ENCODE measurements at regions not wholly inside any gene's neighbourhood (a gene's known extent, or its start where the extent isn't known, plus 50 kb on each side); places are given as distances from the start of the nearest gene placed in this dataset.
"Not testable (repeated sequence)": the region's sequence is repeated elsewhere in the genome, so short reads cannot be mapped to it uniquely, and the experiment has no call there.

DNA sequence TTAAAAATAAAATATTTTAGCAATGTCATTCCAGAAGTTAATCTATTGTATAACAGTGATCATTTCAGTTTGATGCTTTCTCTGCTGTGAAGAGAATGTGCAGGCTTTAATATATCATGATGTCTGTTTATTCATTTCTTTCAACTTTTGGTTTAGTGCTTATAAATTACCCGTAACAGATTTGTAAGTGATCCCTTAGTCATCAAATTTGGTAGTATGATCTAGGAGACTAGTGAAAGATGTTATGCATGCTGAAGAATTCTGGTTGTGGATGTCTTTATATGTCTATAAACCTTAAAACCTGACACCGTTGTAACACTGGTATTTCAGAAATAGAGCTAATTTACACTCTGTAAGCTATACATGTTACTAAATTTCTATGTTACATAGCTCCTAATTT is 260.4 kb downstream of the CPS1 start:
- no peak for DNase-seq
- no peaks in the 10 kb centered on the region for H3K36me3 Mint-ChIP-seq (ENCODE audit: low read depth)
- H3K27me3 Mint-ChIP-seq = no peaks in the 10 kb centered on the region
- H3K27ac Mint-ChIP-seq = no peak overlapping the region
- H3K4me1 Mint-ChIP-seq = no peaks in the 10 kb centered on the region
- H3K9me3 Mint-ChIP-seq = no peaks in the 10 kb centered on the region
- intact Hi-C loops (cut with micrococcal nuclease) = no loop called here
- no peak overlapping the region for H3K4me3 Mint-ChIP-seq

GRCh38 chr2:210818473-210818872 is 262.1 kb downstream of the CPS1 start:
- DNase-seq = no peak
- Mint-ChIP-seq H3K4me1 (no peaks in the 10 kb centered on the region), H3K9me3 (no peaks in the 10 kb centered on the region), H3K4me3 (no peak overlapping the region), H3K27me3 (no peaks in the 10 kb centered on the region), H3K36me3 (ENCODE audit: low read depth) (no peaks in the 10 kb centered on the region), H3K27ac (no peak overlapping the region)
- intact Hi-C loops (cut with micrococcal nuclease) = no loop called here

GRCh38 chr2:210833403-210833802 is 277.0 kb downstream of the CPS1 start:
- Mint-ChIP-seq H3K36me3 (ENCODE audit: low read depth) (no peaks in the 10 kb centered on the region), H3K4me3 (no peak overlapping the region), H3K9me3 (no peaks in the 10 kb centered on the region), H3K27me3 (no peaks in the 10 kb centered on the region), H3K27ac (no peak overlapping the region), H3K4me1 (no peaks in the 10 kb centered on the region)
- DNase-seq = no peak
- intact Hi-C loops (cut with micrococcal nuclease) = no loop called here

- H3K27me3 Mint-ChIP-seq = no peaks in the 10 kb centered on the region
- no peaks in the 10 kb centered on the region for H3K36me3 Mint-ChIP-seq (ENCODE audit: low read depth)
- DNase-seq = no peak
- H3K9me3 Mint-ChIP-seq = no peaks in the 10 kb centered on the region
- H3K4me3 Mint-ChIP-seq = no peak overlapping the region
- no peak overlapping the region for H3K27ac Mint-ChIP-seq
- no peaks in the 10 kb centered on the region for H3K4me1 Mint-ChIP-seq
- intact Hi-C loops (cut with micrococcal nuclease) = no loop called here
These were observed 282.6 kb downstream of the CPS1 start for GRCh38 chr2:210839034-210839433.

GRCh38 chr2:210839450-210839849 is 283.1 kb downstream of the CPS1 start:
- Mint-ChIP-seq H3K36me3 (ENCODE audit: low read depth) (no peaks in the 10 kb centered on the region), H3K27ac (no peak overlapping the region), H3K4me3 (no peak overlapping the region), H3K9me3 (no peaks in the 10 kb centered on the region), H3K27me3 (no peaks in the 10 kb centered on the region), H3K4me1 (no peaks in the 10 kb centered on the region)
- intact Hi-C loops (cut with micrococcal nuclease) = no loop called here
- no peak for DNase-seq

DNA sequence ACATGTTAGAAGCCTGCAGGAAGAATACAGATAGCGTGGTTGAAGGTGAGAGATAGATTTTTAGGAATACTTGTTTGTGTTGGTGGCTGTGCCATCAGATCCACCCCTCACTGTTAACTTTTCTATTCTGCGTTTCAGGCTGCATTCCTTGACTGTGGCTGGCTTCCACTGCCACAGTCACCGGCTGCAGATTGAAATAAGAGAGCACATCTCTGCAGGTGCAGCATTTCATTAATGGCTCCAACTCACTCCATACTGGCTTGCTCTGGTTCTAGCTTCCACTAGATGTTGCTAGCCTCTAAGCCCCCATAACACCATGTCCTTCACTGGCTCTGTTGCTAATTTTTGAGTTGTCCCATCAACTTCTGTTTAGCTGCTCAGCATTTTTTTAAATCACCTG is 286.5 kb downstream of the CPS1 start:
- DNase-seq = no peak
- no peak overlapping the region for H3K4me3 Mint-ChIP-seq
- H3K4me1 Mint-ChIP-seq = no peaks in the 10 kb centered on the region
- no peaks in the 10 kb centered on the region for H3K27me3 Mint-ChIP-seq
- H3K36me3 Mint-ChIP-seq (ENCODE audit: low read depth) = no peaks in the 10 kb centered on the region
- no peak overlapping the region for H3K27ac Mint-ChIP-seq
- intact Hi-C loops (cut with micrococcal nuclease) = no loop called here
- H3K9me3 Mint-ChIP-seq = no peaks in the 10 kb centered on the region

GRCh38 chr2:210844016-210844415 is 287.6 kb downstream of the CPS1 start:
- DNase-seq = no peak
- Mint-ChIP-seq H3K4me1 (no peaks in the 10 kb centered on the region), H3K36me3 (ENCODE audit: low read depth) (no peaks in the 10 kb centered on the region), H3K27ac (no peak overlapping the region), H3K4me3 (no peak overlapping the region), H3K27me3 (no peaks in the 10 kb centered on the region), H3K9me3 (no peaks in the 10 kb centered on the region)
- intact Hi-C loops (cut with micrococcal nuclease) = no loop called here

DNA sequence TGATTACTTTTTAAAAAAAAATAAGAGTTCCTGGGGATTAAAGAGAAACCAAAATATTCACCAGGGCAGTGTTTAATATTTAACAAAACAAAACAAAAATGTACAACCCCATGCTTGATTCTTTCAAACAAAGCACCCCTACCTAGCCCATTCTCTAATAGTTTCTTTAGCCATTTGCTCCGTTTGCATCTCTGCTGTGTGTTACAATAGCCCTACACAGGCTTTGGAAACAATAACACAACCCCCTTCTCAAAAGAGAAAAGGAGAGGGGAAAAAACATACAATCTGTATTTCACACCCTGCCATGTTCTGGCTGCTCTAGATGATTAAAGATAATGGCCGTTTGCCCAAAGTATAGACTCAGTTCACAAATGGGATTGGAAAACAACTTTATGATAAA is 302.9 kb downstream of the CPS1 start:
- H3K36me3 Mint-ChIP-seq (ENCODE audit: low read depth) = no peaks in the 10 kb centered on the region
- no peak overlapping the region for H3K27ac Mint-ChIP-seq
- no peaks in the 10 kb centered on the region for H3K9me3 Mint-ChIP-seq
- no peak for DNase-seq
- H3K4me1 Mint-ChIP-seq = no peaks in the 10 kb centered on the region
- intact Hi-C loops (cut with micrococcal nuclease) = no loop called here
- no peaks in the 10 kb centered on the region for H3K27me3 Mint-ChIP-seq
- H3K4me3 Mint-ChIP-seq = no peak overlapping the region

DNA sequence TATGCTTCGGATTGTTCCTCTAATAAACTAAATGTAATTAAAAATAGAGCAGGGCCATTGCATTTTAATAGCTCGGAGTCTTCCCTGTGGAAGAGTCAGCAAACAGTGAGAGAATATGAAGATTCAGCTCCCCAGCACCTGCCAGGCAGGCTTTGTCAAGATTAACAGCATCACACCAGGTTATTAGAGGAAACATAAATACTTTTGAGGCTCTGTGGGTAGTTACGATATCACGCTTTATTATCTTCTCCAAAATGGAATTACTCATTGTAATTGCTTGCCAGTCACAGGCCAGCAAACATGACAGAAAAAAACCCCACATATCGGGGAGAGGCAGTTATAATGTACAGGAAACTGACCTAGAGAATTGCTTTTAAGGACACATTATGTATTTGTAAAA is 303.9 kb downstream of the CPS1 start:
- Mint-ChIP-seq H3K4me1 (no peaks in the 10 kb centered on the region), H3K27me3 (no peaks in the 10 kb centered on the region), H3K27ac (no peak overlapping the region), H3K9me3 (no peaks in the 10 kb centered on the region), H3K4me3 (no peak overlapping the region), H3K36me3 (ENCODE audit: low read depth) (no peaks in the 10 kb centered on the region)
- intact Hi-C loops (cut with micrococcal nuclease) = no loop called here
- DNase-seq = no peak

GRCh38 chr2:210861038-210861665 is 304.8 kb downstream of the CPS1 start:
- Mint-ChIP-seq H3K36me3 (ENCODE audit: low read depth) (no peaks in the 10 kb centered on the region), H3K4me1 (no peaks in the 10 kb centered on the region), H3K27ac (no peak overlapping the region), H3K27me3 (no peaks in the 10 kb centered on the region), H3K9me3 (no peaks in the 10 kb centered on the region), H3K4me3 (no peak overlapping the region)
- intact Hi-C loops (cut with micrococcal nuclease) = no loop called here
- DNase-seq = no peak

DNA sequence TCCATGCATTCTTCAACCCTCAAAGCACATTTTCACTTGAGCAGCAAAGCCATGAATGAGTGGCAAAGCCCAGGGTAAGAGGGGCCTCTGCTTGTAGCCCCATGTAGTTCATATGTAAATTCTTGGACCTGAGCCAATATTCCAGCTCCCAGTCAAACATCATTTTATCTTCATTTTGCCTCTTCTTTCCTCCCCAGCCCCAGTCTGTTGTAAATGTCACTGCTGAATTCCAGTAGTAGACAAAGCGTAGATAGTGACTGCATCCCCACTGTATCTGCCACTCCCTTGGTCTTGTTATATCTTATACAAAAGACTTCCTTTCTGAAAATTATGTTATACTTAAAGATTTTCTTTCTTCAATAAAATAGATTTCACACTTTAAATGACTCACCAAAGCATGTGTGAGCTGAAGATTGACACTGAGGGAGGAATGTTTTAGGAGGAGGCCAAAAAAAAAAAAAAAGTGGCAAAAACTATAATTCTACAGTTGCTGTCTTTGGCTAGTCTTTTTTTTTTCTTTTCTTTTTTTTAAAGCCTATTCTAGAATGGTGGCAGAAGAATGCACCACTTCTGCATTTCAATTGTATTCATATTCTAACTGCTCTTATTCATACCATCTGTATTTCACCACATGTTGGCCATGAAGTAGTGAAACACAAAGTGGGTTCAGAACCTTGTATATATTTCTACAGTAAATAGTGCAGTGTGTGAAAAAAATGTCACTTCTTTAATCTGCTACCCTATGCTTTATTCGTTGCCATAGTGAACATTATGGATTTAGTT is 306.1 kb downstream of the CPS1 start:
- no peak for DNase-seq
- no peaks in the 10 kb centered on the region for H3K36me3 Mint-ChIP-seq (ENCODE audit: low read depth)
- H3K27me3 Mint-ChIP-seq = no peaks in the 10 kb centered on the region
- no peaks in the 10 kb centered on the region for H3K4me1 Mint-ChIP-seq
- H3K9me3 Mint-ChIP-seq = no peaks in the 10 kb centered on the region
- intact Hi-C loops (cut with micrococcal nuclease) = no loop called here
- no peak overlapping the region for H3K4me3 Mint-ChIP-seq
- no peak overlapping the region for H3K27ac Mint-ChIP-seq

DNA sequence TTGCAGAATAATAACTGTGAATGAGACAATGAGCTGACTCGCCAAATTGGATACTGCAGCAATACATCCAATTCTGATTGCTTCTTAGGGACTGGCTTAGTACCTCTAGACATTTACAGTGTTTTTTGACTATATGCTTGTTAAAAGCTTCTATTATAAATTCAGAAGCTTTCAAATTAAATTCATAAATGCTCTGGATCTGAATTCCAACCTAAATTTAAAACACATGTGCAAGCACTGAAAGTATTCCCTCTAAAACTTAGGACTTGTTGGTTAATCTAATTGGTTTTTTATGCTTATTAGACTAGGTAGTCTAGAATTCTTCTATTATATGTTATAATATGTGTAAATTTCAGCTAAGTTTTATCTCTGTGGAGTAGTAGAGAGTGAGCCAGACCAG is 306.9 kb downstream of the CPS1 start:
- Mint-ChIP-seq H3K27ac (no peak overlapping the region), H3K27me3 (no peaks in the 10 kb centered on the region), H3K9me3 (no peaks in the 10 kb centered on the region), H3K4me1 (no peaks in the 10 kb centered on the region), H3K36me3 (ENCODE audit: low read depth) (no peaks in the 10 kb centered on the region), H3K4me3 (no peak overlapping the region)
- intact Hi-C loops (cut with micrococcal nuclease) = no loop called here
- DNase-seq = no peak

- intact Hi-C loops (cut with micrococcal nuclease); DNase-seq; H3K9me3 Mint-ChIP-seq; H3K36me3 Mint-ChIP-seq (ENCODE audit: low read depth); H3K27me3 Mint-ChIP-seq; H3K27ac Mint-ChIP-seq; H3K4me3 Mint-ChIP-seq; H3K4me1 Mint-ChIP-seq: not testable (repeated sequence)
These were observed 315.2 kb downstream of the CPS1 start for GRCh38 chr2:210871566-210871965.

DNA sequence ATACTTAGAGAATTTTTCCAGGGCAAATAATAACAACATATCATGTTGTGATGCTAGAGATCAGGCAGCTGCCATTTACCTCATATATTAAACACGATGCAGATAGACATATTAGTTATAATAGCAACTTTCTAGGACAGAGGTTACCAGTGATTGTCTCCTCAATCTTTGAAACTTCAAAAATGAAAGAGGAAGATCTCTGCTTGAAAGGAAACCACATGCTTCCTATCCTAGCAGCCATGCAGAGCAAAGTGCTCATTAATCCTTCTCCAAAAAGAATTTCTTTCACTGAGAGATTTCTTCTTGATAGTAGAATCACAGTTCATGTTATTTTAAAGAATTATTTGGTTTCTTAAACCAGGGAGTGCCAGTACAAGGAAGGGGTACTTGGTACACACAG is 317.2 kb downstream of the CPS1 start:
- intact Hi-C loops (cut with micrococcal nuclease) = no loop called here
- no peaks in the 10 kb centered on the region for H3K36me3 Mint-ChIP-seq (ENCODE audit: low read depth)
- no peaks in the 10 kb centered on the region for H3K9me3 Mint-ChIP-seq
- H3K4me1 Mint-ChIP-seq = no peaks in the 10 kb centered on the region
- no peak overlapping the region for H3K27ac Mint-ChIP-seq
- no peaks in the 10 kb centered on the region for H3K27me3 Mint-ChIP-seq
- no peak overlapping the region for H3K4me3 Mint-ChIP-seq
- no peak for DNase-seq

DNA sequence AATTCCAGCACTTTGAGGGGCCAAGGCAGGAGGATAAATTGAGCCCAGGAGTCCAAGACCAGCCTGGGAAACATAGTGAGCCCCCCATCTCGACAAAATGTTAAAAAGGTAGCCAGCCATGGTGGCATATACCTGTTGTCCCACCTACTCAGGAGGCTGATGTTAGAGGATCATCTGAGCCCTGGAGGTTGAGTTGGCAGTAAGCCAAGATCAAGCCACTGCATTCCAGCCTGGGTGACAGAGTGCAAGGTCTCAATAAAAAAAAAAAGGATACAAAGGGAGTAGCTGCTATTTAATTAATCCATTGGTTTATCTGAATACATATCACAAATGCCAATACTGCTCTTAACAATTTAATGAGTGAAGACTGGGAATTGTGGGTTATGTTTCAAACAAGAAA is 327.8 kb downstream of the CPS1 start:
- H3K4me1 Mint-ChIP-seq = no peaks in the 10 kb centered on the region
- H3K4me3 Mint-ChIP-seq = no peak overlapping the region
- no peak for DNase-seq
- H3K27me3 Mint-ChIP-seq = no peaks in the 10 kb centered on the region
- no peak overlapping the region for H3K27ac Mint-ChIP-seq
- intact Hi-C loops (cut with micrococcal nuclease) = no loop called here
- H3K9me3 Mint-ChIP-seq = no peaks in the 10 kb centered on the region
- H3K36me3 Mint-ChIP-seq (ENCODE audit: low read depth) = no peaks in the 10 kb centered on the region
